HL-60 (cell line): ENCODE measurements at regions not wholly inside any gene's neighbourhood (a gene's known extent, or its start where the extent isn't known, plus 50 kb on each side); places are given as distances from the start of the nearest gene placed in this dataset.

Source experiments
- DNase-seq, 2 experiments: peaks; one replicate each; pipeline ENCODE4 v3.0.0-alpha.2; 2010 to 2020; ENCODE audit warnings: low read depth in 1 of 2, low spot score in 1 of 2
- H3K27ac ChIP-seq: fragments of 250-450 bp; sonication (Bioruptor Pico); replicated peaks from 2 replicates; pipeline ENCODE4 v1.5.1; 2020; ENCODE audit warnings: mild to moderate bottlenecking, moderate library complexity
- H3K27me3 ChIP-seq: fragments of 250-450 bp; sonication (Bioruptor Pico); 2 replicates; pipeline ENCODE4 v1.5.1; 2021; ENCODE audit warnings: mild to moderate bottlenecking, moderate library complexity; ENCODE audit not compliant: insufficient read depth, poor library complexity, severe bottlenecking
- H3K4me3 ChIP-seq: replicated peaks from 2 replicates; pipeline ENCODE4 v1.5.1; 2011; ENCODE audit warnings: mild to moderate bottlenecking, control low read depth, low read length; ENCODE audit not compliant: insufficient read depth
- GABPA ChIP-seq: IDR thresholded peaks from 2 replicates; pipeline ENCODE4 v1.6.1; 2012; ENCODE audit warnings: low read depth
- POLR2AphosphoS5 ChIP-seq: IDR thresholded peaks from 2 replicates; pipeline ENCODE4 v1.6.1; 2012; ENCODE audit warnings: low read depth
- REST ChIP-seq: IDR thresholded peaks from 2 replicates; pipeline ENCODE4 v1.6.1; 2012; ENCODE audit warnings: low read depth; ENCODE audit not compliant: insufficient replicate concordance
- SPI1 ChIP-seq: IDR thresholded peaks from 2 replicates; pipeline ENCODE4 v1.6.1; 2012; ENCODE audit warnings: low read depth, mild to moderate bottlenecking, borderline replicate concordance
- TF ChIP-seq, protein P1 (sequence below): IDR thresholded peaks from one replicate; pipeline ENCODE4 v1.5.1; 2011; ENCODE audit warnings: low read length, control low read depth, inconsistent platforms; ENCODE audit not compliant: insufficient read depth

GRCh38 chr13:44210525-44210924 is 163.1 kb upstream of the SERP2 start:
- DNase-seq = no peak
- Histone ChIP-seq H3K4me3 (no peak overlapping the region), H3K27me3 (no peaks in the 10 kb centered on the region), H3K27ac (no peak overlapping the region)
- TF ChIP-seq POLR2AphosphoS5 = no peak
- no peak for TF ChIP-seq GABPA
- no peak for TF ChIP-seq SPI1
- TF ChIP-seq, protein P1, sequence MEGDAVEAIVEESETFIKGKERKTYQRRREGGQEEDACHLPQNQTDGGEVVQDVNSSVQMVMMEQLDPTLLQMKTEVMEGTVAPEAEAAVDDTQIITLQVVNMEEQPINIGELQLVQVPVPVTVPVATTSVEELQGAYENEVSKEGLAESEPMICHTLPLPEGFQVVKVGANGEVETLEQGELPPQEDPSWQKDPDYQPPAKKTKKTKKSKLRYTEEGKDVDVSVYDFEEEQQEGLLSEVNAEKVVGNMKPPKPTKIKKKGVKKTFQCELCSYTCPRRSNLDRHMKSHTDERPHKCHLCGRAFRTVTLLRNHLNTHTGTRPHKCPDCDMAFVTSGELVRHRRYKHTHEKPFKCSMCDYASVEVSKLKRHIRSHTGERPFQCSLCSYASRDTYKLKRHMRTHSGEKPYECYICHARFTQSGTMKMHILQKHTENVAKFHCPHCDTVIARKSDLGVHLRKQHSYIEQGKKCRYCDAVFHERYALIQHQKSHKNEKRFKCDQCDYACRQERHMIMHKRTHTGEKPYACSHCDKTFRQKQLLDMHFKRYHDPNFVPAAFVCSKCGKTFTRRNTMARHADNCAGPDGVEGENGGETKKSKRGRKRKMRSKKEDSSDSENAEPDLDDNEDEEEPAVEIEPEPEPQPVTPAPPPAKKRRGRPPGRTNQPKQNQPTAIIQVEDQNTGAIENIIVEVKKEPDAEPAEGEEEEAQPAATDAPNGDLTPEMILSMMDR = no peak
- TF ChIP-seq REST = no peak

DNA sequence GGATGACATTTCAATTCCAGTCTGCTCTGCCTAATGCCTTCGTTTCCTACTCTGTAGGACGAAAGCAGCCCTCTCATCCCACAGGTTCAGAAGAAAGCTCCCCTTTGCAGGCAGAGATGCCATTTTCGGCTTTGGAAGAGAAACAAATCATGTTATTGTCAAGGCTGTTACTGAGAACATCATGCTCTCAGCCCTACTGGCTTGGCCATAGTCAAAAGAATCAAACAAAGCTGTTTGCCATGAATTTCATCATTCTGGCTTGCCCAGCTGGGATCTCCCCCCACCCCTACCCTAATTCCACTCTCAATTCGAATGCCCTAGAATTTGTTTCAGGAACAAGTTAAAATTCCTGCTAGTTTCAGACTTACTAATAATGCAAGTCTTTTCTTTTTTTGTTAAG is 162.3 kb upstream of the SERP2 start:
- Histone ChIP-seq H3K27me3 (no peaks in the 10 kb centered on the region), H3K4me3 (no peak overlapping the region), H3K27ac (no peak overlapping the region)
- no peak for DNase-seq
- TF ChIP-seq GABPA = no peak

GRCh38 chr13:44211704-44212346 is 161.8 kb upstream of the SERP2 start:
- DNase-seq = no peak
- Histone ChIP-seq H3K27me3 (no peaks in the 10 kb centered on the region), H3K4me3 (no peak overlapping the region), H3K27ac (no peak overlapping the region)
- TF ChIP-seq REST = no peak
- no peak for TF ChIP-seq SPI1
- TF ChIP-seq, protein P1 = no peak

DNA sequence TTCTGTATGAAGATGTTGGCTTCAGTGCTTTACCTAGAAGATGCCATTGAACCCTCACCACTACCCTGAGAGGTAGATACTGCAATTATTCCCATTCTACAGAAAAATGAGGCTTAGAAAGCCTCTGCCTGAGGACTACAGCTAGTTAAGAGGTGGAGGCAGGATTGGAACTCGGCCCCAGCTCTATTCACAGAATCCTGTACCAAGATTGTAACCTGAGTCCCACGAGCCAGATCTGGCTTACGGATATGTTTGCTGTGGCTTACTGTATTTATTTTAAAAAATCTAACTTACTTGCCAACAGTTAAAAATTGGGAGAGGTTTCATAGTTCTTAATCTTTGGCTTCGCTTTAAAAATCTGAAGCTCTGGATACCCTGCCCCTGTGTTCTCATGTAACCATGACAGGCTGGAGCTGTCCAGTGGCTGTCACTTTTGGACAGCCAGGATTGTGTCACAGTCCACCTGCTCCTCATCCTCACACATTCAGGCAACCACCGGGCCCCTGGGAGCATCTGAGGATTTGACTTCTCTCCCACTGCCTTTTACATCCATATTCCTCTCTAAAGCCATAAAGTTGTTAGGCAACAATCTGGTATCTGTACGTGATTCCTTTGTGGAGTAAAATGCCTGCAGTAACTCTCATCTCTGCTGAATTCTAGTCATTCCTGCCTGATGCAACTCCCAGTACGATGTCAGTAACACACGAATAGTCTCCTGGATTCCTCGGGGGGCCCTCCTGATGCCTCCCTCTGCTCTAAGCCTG is 160.8 kb upstream of the SERP2 start:
- no peak overlapping the region for H3K4me3 ChIP-seq
- TF ChIP-seq POLR2AphosphoS5 = no peak
- TF ChIP-seq, protein P1 = no peak
- TF ChIP-seq REST = no peak
- H3K27me3 ChIP-seq = no peaks in the 10 kb centered on the region
- DNase-seq = no peak
- no peak overlapping the region for H3K27ac ChIP-seq
